Progenitor cell of endocrine pancreas (in vitro differentiated cells): ENCODE measurements at regions not wholly inside any gene's neighbourhood (a gene's known extent, or its start where the extent isn't known, plus 50 kb on each side); places are given as distances from the start of the nearest gene placed in this dataset.

Source experiments
- DNase-seq: peaks from one replicate; pipeline ENCODE4 v3.0.0; 2021; ENCODE audit warnings: low spot score; ENCODE audit not compliant: unreplicated experiment
- H3K27ac Mint-ChIP-seq: 2 replicates; pipeline ENCODE4 v1.8.0; 2021; ENCODE audit warnings: mild to moderate bottlenecking, moderate library complexity, mixed read lengths
- H3K27me3 Mint-ChIP-seq: 2 replicates; pipeline ENCODE4 v1.8.0; 2021; ENCODE audit warnings: mixed read lengths
- H3K36me3 Mint-ChIP-seq: 2 replicates; pipeline ENCODE4 v1.8.0; 2022; ENCODE audit warnings: mixed read lengths; ENCODE audit not compliant: insufficient read depth
- H3K4me1 Mint-ChIP-seq: 2 replicates; pipeline ENCODE4 v1.8.0; 2021; ENCODE audit warnings: low read depth, mixed read lengths
- H3K4me3 Mint-ChIP-seq: 2 replicates; pipeline ENCODE4 v1.8.0; 2021; ENCODE audit warnings: low read depth, mild to moderate bottlenecking, moderate library complexity, mixed read lengths
- H3K9me3 Mint-ChIP-seq: 2 replicates; pipeline ENCODE4 v1.8.0; 2021; ENCODE audit warnings: low read depth, mixed read lengths
- CTCF ChIP-seq: fragments of 200-600 bp; sonication (generic); IDR thresholded peaks from one replicate; pipeline ENCODE4 v1.5.0; 2021; ENCODE audit warnings: antibody characterized with exemption, mild to moderate bottlenecking; ENCODE audit not compliant: unreplicated experiment

- H3K27ac Mint-ChIP-seq = no peak overlapping the region
- no peaks in the 10 kb centered on the region for H3K36me3 Mint-ChIP-seq
- peaks cover 3% of the 10 kb centered on the region for H3K9me3 Mint-ChIP-seq
- no peak for TF ChIP-seq CTCF
- no peak overlapping the region for H3K4me3 Mint-ChIP-seq
- no peak for DNase-seq
- no peaks in the 10 kb centered on the region for H3K4me1 Mint-ChIP-seq
- peaks cover 3% of the 10 kb centered on the region for H3K27me3 Mint-ChIP-seq
Observed at GRCh38 chr4:167428156-167428555, 193.9 kb upstream of the SPOCK3 start.

- Mint-ChIP-seq H3K4me1 (no peaks in the 10 kb centered on the region), H3K27ac (no peak overlapping the region), H3K27me3 (no peaks in the 10 kb centered on the region), H3K4me3 (no peak overlapping the region), H3K9me3 (peaks cover 3% of the 10 kb centered on the region), H3K36me3 (no peaks in the 10 kb centered on the region)
- TF ChIP-seq CTCF = no peak
- no peak for DNase-seq
Observed at GRCh38 chr4:167431371-167431770, 197.1 kb upstream of the SPOCK3 start.

DNA sequence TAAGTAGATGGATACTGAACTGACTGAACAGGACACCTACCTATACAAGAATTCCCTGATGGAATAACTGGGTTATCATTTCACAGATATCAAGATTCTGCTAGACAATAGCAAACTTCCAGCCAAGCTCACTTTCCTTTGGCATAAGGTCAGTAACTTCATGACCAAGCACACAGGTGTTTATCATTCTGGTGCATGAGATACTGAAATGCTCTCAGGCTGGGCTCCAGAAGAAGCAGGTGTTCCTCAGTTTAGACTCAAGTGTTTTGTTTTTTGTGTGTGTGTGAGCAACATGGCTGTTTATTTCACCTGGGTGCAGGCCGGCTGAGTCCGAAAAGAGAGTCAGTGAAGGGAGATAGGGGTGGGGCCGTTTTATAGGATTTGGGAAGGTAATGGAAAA lies 201.5 kb upstream of the SPOCK3 start:
- H3K27ac Mint-ChIP-seq = no peak overlapping the region
- no peaks in the 10 kb centered on the region for H3K4me1 Mint-ChIP-seq
- peaks cover 3% of the 10 kb centered on the region for H3K9me3 Mint-ChIP-seq

GRCh38 chr4:167443841-167444240 lies 209.5 kb upstream of the SPOCK3 start:
- DNase-seq = no peak
- Mint-ChIP-seq H3K4me3 (no peak overlapping the region), H3K27me3 (peaks cover 3% of the 10 kb centered on the region), H3K27ac (no peak overlapping the region), H3K36me3 (no peaks in the 10 kb centered on the region), H3K4me1 (no peaks in the 10 kb centered on the region), H3K9me3 (no peaks in the 10 kb centered on the region)
- TF ChIP-seq CTCF = no peak

More for the DNA sequence above, 201.5 kb upstream of the SPOCK3 start:
- Mint-ChIP-seq H3K4me3 (no peak overlapping the region), H3K27me3 (no peaks in the 10 kb centered on the region), H3K36me3 (no peaks in the 10 kb centered on the region)
- no peak for TF ChIP-seq CTCF
- no peak for DNase-seq

GRCh38 chr4:167452922-167453430 lies 218.7 kb upstream of the SPOCK3 start:
- Mint-ChIP-seq H3K9me3 (no peaks in the 10 kb centered on the region), H3K36me3 (no peaks in the 10 kb centered on the region), H3K4me3 (no peak overlapping the region), H3K4me1 (peaks cover 2% of the 10 kb centered on the region), H3K27me3 (no peaks in the 10 kb centered on the region), H3K27ac (no peak overlapping the region)
- no peak for TF ChIP-seq CTCF
- DNase-seq = no peak
